HG03175 (cell line): ENCODE measurements at regions not wholly inside any gene's neighbourhood (a gene's known extent, or its start where the extent isn't known, plus 50 kb on each side); places are given as distances from the start of the nearest gene placed in this dataset.

Experiments used
- ATAC-seq: cut with Tn5 transposase; IDR thresholded peaks from one replicate; pipeline ENCODE4 v1.9.1; 2021; ENCODE audit warnings: mild to moderate bottlenecking, moderate library complexity; ENCODE audit not compliant: unreplicated experiment

GRCh38 chr11:45523760-45524159 is 141.7 kb downstream of the CHST1 start:
- ATAC-seq = no peak

GRCh38 chr11:45518833-45519535 is 146.4 kb downstream of the CHST1 start:
- no peak for ATAC-seq

- ATAC-seq = no peak
These were observed 147.1 kb downstream of the CHST1 start for GRCh38 chr11:45518141-45518832.

- no peak for ATAC-seq
These were observed 148.2 kb downstream of the CHST1 start for GRCh38 chr11:45517171-45517770.

GRCh38 chr11:45513821-45514340 is 151.5 kb downstream of the CHST1 start:
- no peak for ATAC-seq

- ATAC-seq = no peak
These were observed 152.8 kb downstream of the CHST1 start for GRCh38 chr11:45512471-45513148.

GRCh38 chr11:45511566-45511965 is 153.9 kb downstream of the CHST1 start:
- ATAC-seq = no peak

- ATAC-seq = no peak
These were observed 157.5 kb downstream of the CHST1 start for GRCh38 chr11:45507916-45508315.

- no peak for ATAC-seq
These were observed 162.1 kb downstream of the CHST1 start for GRCh38 chr11:45503311-45503710.

- no peak for ATAC-seq
These were observed 163.2 kb downstream of the CHST1 start for GRCh38 chr11:45502226-45502545.

- ATAC-seq = no peak
These were observed 163.8 kb downstream of the CHST1 start for GRCh38 chr11:45501392-45502225.

GRCh38 chr11:45500451-45500850 is 165.0 kb downstream of the CHST1 start:
- ATAC-seq = no peak

- ATAC-seq = no peak
These were observed 170.7 kb downstream of the CHST1 start for GRCh38 chr11:45494738-45495137.

GRCh38 chr11:45489281-45489905 is 176.0 kb downstream of the CHST1 start:
- ATAC-seq = no peak

- no peak for ATAC-seq
These were observed 179.0 kb downstream of the CHST1 start for GRCh38 chr11:45486461-45486860.

- ATAC-seq = no peak
These were observed 180.2 kb downstream of the CHST1 start for GRCh38 chr11:45485070-45485707.

- no peak for ATAC-seq
These were observed 181.0 kb downstream of the CHST1 start for GRCh38 chr11:45484326-45484883.

- no peak for ATAC-seq
These were observed 182.0 kb downstream of the CHST1 start for GRCh38 chr11:45483416-45483815.

- no peak for ATAC-seq
These were observed 183.1 kb downstream of the CHST1 start for GRCh38 chr11:45482331-45482730.
